ENCODE measurements at regions not wholly inside any gene's neighbourhood (a gene's known extent, or its start where the extent isn't known, plus 50 kb on each side); places are given as distances from the start of the nearest gene placed in this dataset.

DNA sequence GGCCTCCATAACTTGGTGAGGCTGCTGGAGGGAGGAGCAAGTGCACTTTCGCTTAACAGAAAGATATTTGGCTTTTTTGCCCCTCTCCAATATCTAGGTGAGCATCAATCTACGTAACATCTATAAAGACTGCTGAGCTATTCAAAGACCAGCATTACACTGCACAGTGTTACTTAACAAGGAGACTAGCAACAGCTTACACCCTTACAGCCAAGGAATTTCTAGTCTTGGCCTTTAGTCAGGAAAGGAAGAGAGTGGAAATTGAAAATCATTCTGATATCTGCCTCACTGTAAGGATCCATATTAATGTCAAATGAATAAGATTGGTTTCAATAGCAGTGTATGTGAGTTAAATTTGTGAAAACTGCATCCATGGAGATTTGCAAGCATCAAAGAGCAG lies 163.9 kb upstream of the DUSP10 start:
- no peak for DNase-seq
- TF ChIP-seq POLR2A (IDR thresholded peaks at IDR 0.05; ENCODE audit: low read length) (no peak), GATA1 (IDR thresholded peaks at IDR 0.05; ENCODE audit: low read depth, low read length) (no peak)

DNA sequence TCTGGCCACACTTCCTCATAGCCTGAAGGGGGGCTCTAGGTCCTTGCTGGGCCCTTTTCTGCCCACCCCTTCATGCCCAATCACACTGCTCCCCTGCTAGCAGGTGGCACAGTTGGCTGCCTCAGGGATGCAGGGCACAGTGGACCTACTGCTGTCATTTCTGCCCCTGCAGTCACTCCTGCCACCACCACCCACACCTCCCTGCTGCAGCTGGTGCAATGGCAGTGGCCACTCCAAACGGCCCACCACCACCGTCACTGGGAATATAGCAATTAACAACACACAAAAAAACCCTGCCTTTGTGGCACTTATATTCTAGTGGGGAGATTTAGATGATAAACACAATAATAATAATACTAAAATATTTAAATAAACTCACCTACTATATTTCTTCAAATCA lies 162.4 kb upstream of the DUSP10 start:
- TF ChIP-seq GATA1 (IDR thresholded peaks at IDR 0.05; ENCODE audit: low read depth, low read length) (no peak), POLR2A (IDR thresholded peaks at IDR 0.05; ENCODE audit: low read length) (no peak)
- DNase-seq: no peak

- TF ChIP-seq GATA1 (IDR thresholded peaks at IDR 0.05; ENCODE audit: low read depth, low read length): no peak
- no peak for TF ChIP-seq POLR2A (IDR thresholded peaks at IDR 0.05; ENCODE audit: low read length)
- DNase-seq: no peak
These were observed 161.7 kb upstream of the DUSP10 start for GRCh38 chr1:221903594-221903993.

DNA sequence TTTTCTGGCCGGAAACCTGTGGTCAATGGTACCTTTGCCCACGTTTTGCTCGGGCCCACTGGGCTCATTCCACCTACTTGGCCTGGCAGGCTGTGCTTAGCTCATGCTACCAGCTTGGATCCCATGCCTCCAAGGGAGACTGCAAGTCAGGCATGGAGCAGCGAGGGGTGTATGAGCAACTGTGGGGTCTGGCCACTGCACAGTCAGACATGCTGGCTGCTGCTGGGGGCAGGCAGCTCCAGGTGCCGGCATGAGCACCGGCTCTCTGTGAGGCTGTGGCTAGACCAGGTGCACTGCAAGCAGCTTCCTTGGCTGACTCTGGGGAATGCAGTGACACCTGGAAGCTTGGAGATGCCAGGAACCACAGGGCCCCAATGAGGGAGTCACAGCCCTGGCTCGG lies 161.1 kb upstream of the DUSP10 start:
- no peak for DNase-seq

GRCh38 chr1:221900678-221901077 lies 158.8 kb upstream of the DUSP10 start:
- TF ChIP-seq POLR2A (IDR thresholded peaks at IDR 0.05; ENCODE audit: low read length) (no peak), GATA1 (IDR thresholded peaks at IDR 0.05; ENCODE audit: low read depth, low read length) (no peak)
- no peak for DNase-seq

More for the DNA sequence above, 161.1 kb upstream of the DUSP10 start:
- TF ChIP-seq GATA1 (IDR thresholded peaks at IDR 0.05; ENCODE audit: low read depth, low read length): no peak
- no peak for TF ChIP-seq POLR2A (IDR thresholded peaks at IDR 0.05; ENCODE audit: low read length)

GRCh38 chr1:221897321-221897721 lies 155.4 kb upstream of the DUSP10 start:
- DNase-seq: no peak
- TF ChIP-seq POLR2A (IDR thresholded peaks at IDR 0.05; ENCODE audit: low read length): no peak
- TF ChIP-seq GATA1 (IDR thresholded peaks at IDR 0.05; ENCODE audit: low read depth, low read length): no peak

DNA sequence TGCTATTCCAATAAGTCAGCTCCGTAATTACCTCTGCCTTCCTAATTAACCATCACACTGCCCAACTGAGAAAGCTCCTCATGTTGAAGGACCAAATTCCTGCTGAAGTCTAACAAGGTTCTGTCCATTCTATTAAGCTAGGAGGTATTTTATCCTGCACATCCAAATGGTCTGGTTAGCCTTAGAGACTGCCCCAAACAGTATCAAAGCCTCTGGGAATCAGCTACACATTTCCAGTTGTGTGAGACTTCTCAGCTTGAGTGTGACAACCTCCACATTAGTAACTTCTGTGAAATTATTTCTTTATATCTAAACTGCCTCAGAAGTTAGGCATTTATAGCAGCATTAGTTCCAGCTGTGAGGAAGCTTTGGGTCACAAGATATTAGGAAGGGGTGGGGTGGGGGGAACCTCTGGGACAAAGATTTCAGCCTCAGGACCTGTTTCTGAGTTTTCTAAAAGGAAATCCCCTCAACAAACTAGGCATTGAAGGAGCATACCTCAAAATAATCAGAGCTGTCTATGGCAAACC lies 150.5 kb upstream of the DUSP10 start:
- no peak for DNase-seq
- TF ChIP-seq POLR2A (IDR thresholded peaks at IDR 0.05; ENCODE audit: low read length) (no peak), GATA1 (IDR thresholded peaks at IDR 0.05; ENCODE audit: low read depth, low read length) (no peak)

- no peak for DNase-seq
- no peak for TF ChIP-seq GATA1 (IDR thresholded peaks at IDR 0.05; ENCODE audit: low read depth, low read length)
- no peak for TF ChIP-seq POLR2A (IDR thresholded peaks at IDR 0.05; ENCODE audit: low read length)
These were observed 149.8 kb upstream of the DUSP10 start for GRCh38 chr1:221891708-221892107.

- TF ChIP-seq GATA1 (IDR thresholded peaks at IDR 0.05; ENCODE audit: low read depth, low read length) (no peak), POLR2A (IDR thresholded peaks at IDR 0.05; ENCODE audit: low read length) (no peak)
- DNase-seq: no peak
These were observed 146.9 kb upstream of the DUSP10 start for GRCh38 chr1:221888801-221889200.

DNA sequence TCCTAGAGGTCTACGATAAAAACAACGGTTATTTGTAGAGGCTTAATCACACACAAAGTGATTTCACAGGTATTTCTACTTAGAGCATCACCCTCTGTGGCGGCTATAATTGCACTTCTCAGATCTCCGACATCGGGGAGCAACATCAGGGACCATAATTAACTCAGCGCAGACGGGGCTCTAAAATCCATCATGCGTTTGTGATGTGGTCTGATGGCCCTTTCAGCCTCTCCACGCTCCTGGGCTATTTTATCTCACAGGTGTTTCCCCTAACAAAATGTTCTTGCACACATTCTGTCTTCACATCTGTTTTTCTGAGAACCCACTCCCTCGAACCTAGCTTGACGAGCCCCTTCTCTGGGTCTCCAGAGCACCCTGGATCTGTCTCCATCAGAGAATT lies 146.3 kb upstream of the DUSP10 start:
- DNase-seq: no peak
- TF ChIP-seq GATA1 (IDR thresholded peaks at IDR 0.05; ENCODE audit: low read depth, low read length): no peak
- no peak for TF ChIP-seq POLR2A (IDR thresholded peaks at IDR 0.05; ENCODE audit: low read length)

DNA sequence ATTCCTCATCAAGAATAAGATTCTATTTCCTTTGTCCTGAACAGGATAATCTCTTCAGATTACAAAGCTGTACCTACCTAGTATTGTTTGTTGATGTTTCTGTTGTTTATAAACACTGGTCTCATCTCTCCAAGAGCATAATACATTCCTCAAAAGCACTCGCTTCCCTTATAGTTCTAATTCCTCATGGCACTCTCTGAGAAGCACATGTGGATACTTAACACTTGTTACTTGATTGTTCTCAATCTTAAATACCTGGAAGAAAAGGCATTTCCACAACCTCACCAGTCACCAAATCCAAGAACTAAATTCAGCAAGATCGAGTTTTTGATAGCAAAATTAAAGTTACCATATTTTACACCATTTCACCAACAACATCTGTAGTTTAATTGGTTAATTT lies 145.9 kb upstream of the DUSP10 start:
- no peak for DNase-seq
- TF ChIP-seq POLR2A (IDR thresholded peaks at IDR 0.05; ENCODE audit: low read length) (no peak), GATA1 (IDR thresholded peaks at IDR 0.05; ENCODE audit: low read depth, low read length) (no peak)

DNA sequence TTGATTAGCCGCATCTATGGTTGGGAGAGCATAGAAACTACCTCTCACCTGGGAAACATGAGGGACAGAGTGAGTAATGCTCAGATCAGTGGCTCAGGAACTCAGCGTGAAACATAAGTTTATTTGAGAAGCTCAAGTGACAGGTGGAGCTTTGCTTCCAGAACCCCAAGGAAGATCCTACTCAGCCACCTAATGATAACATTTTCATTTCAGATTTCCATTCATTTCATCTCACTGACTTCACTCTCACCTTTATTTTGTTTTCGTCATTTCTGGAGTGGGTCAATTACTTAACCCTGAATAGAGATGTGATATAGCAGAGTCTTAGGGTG lies 145.5 kb upstream of the DUSP10 start:
- TF ChIP-seq GATA1 (IDR thresholded peaks at IDR 0.05; ENCODE audit: low read depth, low read length) (no peak), POLR2A (IDR thresholded peaks at IDR 0.05; ENCODE audit: low read length) (no peak)
- no peak for DNase-seq

DNA sequence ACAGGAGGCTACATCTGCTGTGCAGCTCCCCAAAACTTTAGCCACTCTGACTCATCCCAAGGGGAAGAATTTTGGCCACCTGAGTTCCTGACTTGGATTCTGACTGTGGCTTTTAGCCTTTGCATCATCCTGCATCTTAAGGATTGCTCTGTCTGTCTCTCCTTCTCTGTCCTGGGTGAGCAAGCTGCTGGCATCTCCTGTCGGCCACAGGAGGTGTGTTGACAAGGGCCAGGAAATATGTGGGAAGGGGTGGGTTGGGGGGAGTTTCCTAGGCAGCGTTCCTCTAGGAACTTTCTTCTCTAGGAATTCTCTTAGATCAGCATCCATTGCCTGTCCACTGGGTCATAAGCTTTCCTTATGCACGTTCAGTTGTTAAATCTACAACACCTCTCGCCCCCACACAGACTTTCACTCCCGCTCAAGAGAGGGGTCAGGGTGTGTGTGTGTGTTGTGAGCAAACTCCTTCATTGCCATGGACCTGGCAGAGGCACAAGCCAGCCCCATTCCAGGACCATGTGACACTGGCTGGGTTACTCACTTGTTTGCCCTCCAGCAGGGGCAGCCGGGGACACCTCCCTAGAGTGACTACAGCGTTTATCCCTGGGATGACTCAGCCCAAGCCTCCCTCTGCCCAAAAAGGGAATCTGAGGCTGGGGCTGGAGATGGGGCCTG lies 145.0 kb upstream of the DUSP10 start:
- TF ChIP-seq POLR2A (IDR thresholded peaks at IDR 0.05; ENCODE audit: low read length) (no peak), GATA1 (IDR thresholded peaks at IDR 0.05; ENCODE audit: low read depth, low read length) (no peak)
- DNase-seq: peak in 1 of 2 experiments; percentile 37

DNA sequence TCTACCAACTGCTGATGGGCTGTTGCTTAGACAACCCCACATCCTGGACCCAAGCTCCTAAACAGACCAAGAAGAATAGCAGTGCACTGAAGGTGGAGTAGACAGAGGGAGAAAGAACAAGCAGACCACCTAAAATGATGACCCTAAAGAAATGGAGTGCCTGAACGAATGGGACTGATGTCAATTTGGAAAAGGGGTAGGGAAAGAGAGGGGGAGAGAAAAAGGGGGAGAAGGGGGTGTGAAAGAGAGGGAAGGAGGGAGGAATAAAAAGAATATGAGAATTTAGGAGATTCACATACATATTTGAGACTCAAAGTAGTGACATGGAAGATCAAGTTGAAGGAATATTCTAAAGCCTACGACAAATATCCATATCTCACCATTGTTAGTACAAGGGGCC lies 144.4 kb upstream of the DUSP10 start:
- TF ChIP-seq GATA1 (IDR thresholded peaks at IDR 0.05; ENCODE audit: low read depth, low read length) (no peak), POLR2A (IDR thresholded peaks at IDR 0.05; ENCODE audit: low read length) (no peak)

GRCh38 chr1:221884821-221885220 lies 142.9 kb upstream of the DUSP10 start:
- TF ChIP-seq GATA1 (IDR thresholded peaks at IDR 0.05; ENCODE audit: low read depth, low read length) (no peak), POLR2A (IDR thresholded peaks at IDR 0.05; ENCODE audit: low read length) (no peak)
- DNase-seq: no peak

More for the DNA sequence above, 144.4 kb upstream of the DUSP10 start:
- DNase-seq: no peak
